Left hindlimb (tissue), 1 donor: ENCODE measurements at regions not wholly inside any gene's neighbourhood (a gene's known extent, or its start where the extent isn't known, plus 50 kb on each side); places are given as distances from the start of the nearest gene placed in this dataset.
"Not testable (repeated sequence)": the region's sequence is repeated elsewhere in the genome, so short reads cannot be mapped to it uniquely, and the experiment has no call there.

Source experiments
- DNase-seq: peaks from one replicate; pipeline ENCODE4 v3.0.0-alpha.2; 2018

GRCh38 chr5:43920422-43920821, 317.4 kb downstream of the NNT start:
- DNase-seq: no peak

DNA sequence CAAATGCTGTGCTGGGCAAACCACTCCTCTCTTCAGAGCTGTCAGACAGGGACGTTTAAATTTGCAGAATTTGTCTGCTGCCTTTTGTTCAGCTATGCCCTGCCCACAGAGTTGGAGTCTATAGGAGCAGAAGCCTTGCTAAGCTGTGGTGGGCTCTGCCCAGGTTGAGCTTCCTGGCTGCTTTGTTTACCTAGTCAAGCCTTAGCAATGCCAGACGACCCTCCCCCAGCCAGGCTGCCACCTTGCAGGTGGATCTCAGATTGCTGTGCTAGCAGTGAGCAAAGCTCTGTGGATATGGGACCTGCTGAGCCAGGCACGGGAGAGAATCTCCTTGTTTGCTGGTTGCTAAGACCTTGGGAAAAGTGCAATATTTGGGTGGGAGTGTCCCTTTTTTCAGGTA, 314.9 kb downstream of the NNT start:
- DNase-seq: no peak

- no peak for DNase-seq
These were observed 300.1 kb downstream of the NNT start for GRCh38 chr5:43903129-43903528.

- DNase-seq: no peak
These were observed 298.0 kb downstream of the NNT start for GRCh38 chr5:43900974-43901373.

DNA sequence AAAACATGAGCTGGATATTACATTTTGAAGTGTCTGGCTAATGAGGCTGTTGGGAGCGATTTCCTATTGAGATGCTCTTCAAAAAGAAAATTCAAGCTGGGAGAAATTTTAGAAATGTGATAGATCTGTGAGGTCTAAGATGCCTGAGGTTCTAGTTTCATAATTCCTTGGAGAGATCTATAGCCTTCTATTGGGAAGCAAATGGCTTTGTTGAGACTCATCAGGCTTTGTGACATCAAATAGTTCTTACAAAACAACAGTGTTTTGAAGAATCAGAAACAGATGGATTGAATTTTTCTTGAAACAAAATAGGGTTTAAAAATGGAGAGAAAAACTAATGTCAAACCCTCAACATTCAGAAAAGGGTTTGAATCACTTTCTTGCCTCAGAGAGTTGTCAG, 292.9 kb downstream of the NNT start:
- DNase-seq: no peak

- DNase-seq: no peak
These were observed 291.1 kb downstream of the NNT start for GRCh38 chr5:43893951-43894684.

DNA sequence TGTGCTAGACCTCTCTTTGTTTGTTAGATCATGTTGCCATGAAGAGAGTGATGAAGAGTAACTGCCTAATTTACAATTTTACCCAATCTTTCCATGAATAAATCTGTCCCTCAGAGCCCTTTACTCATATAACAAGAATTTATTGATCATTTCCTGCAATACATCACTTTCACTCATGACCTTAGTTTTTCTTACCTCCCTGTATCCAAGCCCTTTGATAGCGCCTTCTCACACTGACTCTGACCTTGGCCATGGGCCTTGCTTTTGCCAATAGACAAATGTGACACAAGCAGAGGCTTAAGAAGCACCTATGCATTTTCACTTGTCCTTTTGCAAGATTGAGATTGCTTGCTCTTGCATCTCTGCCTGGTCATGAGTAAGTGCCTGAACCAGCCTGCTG, 288.1 kb downstream of the NNT start:
- no peak for DNase-seq

GRCh38 chr5:43889233-43889632, 286.3 kb downstream of the NNT start:
- no peak for DNase-seq

DNA sequence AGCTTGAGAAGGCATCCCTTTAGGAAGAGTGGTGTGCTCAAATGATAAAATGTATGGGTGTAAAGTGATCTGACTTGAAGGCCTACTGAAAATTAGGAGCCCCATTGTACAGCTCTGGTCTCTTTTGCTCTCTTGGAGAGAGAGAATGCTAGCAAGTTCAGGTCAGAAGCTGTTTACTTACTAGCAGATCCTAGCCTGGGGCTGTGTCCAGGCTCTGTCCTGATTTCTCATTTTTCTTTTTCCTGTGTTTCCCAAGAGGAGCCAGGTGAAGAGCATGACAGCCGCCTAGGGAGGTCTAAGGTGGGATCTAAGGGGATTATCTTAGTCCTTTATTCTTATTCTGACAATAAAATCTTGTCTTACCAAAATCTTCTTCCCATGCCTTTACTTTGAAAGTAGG, 272.8 kb downstream of the NNT start:
- DNase-seq: no peak

DNA sequence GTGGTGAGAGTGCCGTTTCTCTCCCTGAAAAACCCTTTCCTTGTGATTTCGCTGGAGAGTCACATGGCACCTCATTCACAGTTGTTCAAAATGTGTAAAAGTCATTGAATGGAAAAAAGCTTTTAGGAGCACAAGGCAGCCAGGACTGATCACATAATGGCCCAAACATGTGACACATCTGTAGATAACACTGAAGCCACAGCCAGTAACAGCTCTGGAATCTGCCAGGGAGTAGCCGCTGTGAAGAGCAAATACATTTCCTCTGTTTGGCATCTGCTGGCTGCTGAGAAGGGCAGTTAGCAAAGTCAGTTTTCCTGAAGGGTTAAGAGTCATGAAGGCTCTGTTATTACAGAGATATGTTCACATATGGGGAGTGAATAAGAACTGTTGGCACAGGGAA, 271.8 kb downstream of the NNT start:
- DNase-seq: no peak

GRCh38 chr5:43873791-43874190, 270.8 kb downstream of the NNT start:
- no peak for DNase-seq

DNA sequence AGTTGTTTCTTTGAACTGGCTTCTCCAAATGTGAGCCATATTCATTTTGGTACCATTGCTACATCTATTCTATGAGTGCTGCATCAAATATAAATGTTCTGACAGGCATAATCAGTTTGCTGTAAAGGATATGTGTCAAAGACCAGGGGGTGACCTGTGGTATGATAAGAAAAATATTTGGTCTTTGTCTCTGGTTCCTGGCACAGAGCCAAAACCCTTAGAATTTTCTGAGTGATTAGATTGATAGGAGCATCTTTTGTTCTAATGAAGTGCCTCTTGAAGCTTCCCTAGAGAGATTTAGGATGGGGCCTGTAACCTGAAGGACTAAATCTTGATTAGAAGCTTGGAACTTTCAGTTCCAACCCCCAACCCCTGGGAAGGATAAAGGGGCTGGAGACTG, 256.3 kb downstream of the NNT start:
- no peak for DNase-seq

DNA sequence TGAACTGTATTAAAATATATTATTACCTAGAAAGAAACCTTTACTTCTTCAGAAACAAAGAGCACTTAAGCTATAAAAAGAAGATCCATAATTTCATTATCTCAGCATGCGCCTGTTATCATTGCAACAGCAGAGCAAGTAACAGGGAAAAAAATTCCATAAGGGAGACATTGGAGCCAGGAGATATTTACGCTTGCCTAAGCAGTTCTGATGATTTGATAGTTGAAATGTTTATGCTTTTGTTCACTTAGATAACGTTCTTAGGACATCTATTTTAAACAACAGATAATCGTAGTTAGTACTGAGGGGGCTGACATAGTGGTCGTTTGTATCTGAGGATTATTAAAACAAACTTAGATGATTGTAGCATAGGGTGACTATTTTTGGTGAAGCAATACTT, 252.5 kb downstream of the NNT start:
- DNase-seq: no peak

GRCh38 chr5:43854697-43855292, 251.8 kb downstream of the NNT start:
- no peak for DNase-seq

GRCh38 chr5:43852279-43852678, 249.3 kb downstream of the NNT start:
- DNase-seq: no peak

DNA sequence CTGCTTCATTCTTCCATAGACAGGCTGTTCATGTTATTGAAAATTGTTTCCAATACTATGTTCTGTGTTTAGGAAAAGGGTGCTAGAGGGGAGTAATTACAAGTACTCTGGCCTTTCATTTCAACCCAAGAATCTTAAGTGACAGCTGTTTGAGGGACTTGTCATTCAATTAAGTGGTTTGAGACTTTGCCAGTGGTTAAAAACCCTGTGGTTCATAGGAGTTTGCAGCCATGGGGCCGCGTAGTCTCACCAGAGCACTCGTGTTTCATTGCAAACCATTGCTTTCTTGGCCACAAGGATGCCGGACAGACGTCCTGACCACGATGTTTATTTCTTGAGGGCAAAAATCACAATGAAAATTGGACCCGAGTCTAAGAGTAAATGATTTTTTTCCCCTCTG, 248.8 kb downstream of the NNT start:
- DNase-seq: no peak

DNA sequence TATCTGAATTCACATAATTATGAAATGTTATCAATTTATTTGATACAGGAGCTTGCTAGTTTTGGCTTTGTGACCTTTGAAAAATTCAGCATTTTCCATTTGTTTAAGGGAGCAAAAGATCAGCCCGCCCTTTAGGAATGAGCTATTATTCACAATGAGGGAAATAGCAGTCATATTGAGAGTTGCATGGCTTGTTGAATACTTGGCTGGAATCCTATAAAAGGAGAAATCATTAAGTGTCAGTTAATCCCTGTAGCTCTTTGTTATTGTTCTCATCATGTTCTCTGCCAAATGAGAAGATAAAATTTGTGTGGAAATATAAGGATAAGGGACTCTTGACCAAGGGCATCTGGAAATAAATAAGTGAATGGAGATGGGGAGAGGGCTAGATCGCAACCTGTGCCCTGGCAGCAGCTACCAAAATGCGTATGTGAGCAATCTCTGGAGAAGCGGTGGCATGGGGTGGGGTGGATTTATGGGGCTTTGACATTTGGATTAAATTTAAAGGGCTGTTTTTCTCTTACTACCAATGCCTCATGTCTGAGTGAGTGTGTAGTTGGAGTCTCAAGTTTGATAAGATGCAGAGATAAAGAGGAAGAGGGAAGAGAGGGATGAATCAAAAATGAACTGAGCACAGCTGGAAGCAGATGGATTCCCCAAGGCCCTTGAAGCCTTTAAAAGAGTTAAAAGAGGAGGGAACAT, 237.6 kb downstream of the NNT start:
- DNase-seq: no peak

DNA sequence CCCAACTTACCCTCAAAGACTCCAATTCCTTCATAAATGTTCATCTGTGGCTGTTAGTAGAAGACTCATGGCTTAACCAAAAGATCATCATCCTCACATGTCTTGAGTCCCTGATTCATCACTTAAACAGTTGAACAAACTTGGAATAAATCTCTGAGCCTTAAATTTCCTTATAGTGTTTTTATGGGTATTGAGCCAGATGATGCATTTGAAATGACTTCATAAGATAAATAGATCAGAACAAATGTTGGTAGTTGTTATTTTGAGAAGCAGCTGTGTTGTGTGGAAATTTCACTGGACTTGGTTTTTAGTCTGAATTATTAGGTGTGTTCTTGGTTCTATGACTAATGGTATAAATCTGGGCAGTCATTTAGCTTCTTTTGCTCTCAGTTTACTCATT, 236.2 kb downstream of the NNT start:
- DNase-seq: no peak

DNA sequence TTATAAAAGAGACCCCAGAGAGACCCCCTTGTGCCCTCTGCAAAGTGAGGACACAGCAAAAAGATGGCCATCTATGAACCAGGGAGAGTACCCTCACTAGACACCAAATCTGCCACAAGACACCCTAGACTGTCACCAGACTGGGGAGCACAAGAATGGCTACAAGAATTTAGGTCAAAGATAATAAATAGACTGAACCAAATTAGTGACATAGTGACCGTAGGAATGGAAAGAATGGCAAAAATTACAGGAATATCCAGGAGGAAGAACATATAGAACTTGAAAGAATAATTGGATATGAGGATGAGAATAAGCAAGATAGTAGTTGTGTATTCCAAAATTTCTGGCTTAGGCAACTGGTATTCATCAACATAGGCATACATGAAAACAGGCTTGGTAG, 235.0 kb downstream of the NNT start:
- DNase-seq: no peak

GRCh38 chr5:43837091-43837490, 234.1 kb downstream of the NNT start:
- DNase-seq: no peak

DNA sequence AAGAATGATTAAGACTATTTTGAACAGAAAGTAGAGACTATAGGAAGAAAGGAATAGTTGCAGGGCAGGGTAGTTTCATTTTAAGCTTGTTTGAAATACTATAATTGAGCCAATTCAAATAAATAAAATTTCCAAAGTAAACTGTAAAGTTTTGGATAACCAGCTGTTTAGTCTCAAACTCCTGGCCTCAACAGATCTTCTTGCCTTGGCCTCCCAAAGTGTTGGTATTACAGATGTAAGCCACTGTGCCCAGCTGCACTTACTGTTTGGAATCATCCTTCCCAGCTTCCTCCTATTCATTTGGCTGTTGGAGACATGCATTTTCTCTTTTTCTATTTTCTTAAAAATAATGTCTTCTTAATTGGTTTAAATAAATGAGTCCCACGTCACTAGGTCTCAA, 231.0 kb downstream of the NNT start:
- DNase-seq: no peak

- DNase-seq: not testable (repeated sequence)
These were observed 221.5 kb downstream of the NNT start for GRCh38 chr5:43824325-43824964.

DNA sequence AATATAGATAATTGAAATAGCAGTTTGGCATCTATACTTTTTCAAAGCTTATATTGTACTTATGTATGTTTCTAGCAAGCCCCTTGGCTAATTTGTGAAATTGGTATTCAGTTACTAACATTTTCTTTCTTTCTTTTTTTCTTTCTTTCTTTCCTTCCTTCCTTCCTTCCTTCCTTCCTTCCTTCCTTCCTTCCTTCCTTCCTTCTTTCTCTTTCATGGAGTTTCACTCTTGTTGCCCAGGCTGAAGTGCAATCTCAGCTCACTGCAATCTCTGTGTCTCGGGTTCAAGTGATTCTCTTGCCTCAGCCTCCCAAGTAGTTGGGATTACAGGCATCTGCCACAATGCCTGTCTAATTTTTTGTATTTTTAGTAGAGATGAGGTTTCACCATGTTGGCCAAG, 215.4 kb downstream of the NNT start:
- not testable (repeated sequence) for DNase-seq

- no peak for DNase-seq
These were observed 212.5 kb downstream of the NNT start for GRCh38 chr5:43815497-43815896.
